Activated CD8-positive, alpha-beta memory T cell treated with anti-CD3 and anti-CD28 coated beads for 4 hours (primary cell): ENCODE measurements at regions not wholly inside any gene's neighbourhood (a gene's known extent, or its start where the extent isn't known, plus 50 kb on each side); places are given as distances from the start of the nearest gene placed in this dataset.

ENCODE experiments used
- DNase-seq, 2 donors: peaks; one replicate each; pipeline ENCODE4 v3.0.0-alpha.2; 2020; ENCODE audit warnings: low read depth in 2 of 2

- no peak for DNase-seq
Measured at GRCh38 chr9:110056062-110056461, 151.9 kb downstream of the C9orf152 start.

GRCh38 chr9:110058304-110058953, 149.5 kb downstream of the C9orf152 start:
- DNase-seq, result no peak

GRCh38 chr9:110059461-110059860, 148.5 kb downstream of the C9orf152 start:
- DNase-seq, result no peak

GRCh38 chr9:110064803-110065202, 143.2 kb downstream of the C9orf152 start:
- DNase-seq, result no peak

- DNase-seq, result no peak
Measured at GRCh38 chr9:110065532-110065931, 142.4 kb downstream of the C9orf152 start.

GRCh38 chr9:110066929-110067716, 140.8 kb downstream of the C9orf152 start:
- DNase-seq, result no peak

- DNase-seq, result no peak
Measured at GRCh38 chr9:110068212-110068611, 139.7 kb downstream of the C9orf152 start.

- no peak for DNase-seq
Measured at GRCh38 chr9:110069326-110070248, 138.4 kb downstream of the C9orf152 start.

- no peak for DNase-seq
Measured at GRCh38 chr9:110072597-110073355, 135.2 kb downstream of the C9orf152 start.

- DNase-seq, result no peak
Measured at GRCh38 chr9:110073356-110073905, 134.5 kb downstream of the C9orf152 start.

GRCh38 chr9:110076894-110077725, 130.8 kb downstream of the C9orf152 start:
- no peak for DNase-seq

- DNase-seq, result no peak
Measured at GRCh38 chr9:110077925-110078324, 130.0 kb downstream of the C9orf152 start.

GRCh38 chr9:110078604-110079003, 129.4 kb downstream of the C9orf152 start:
- no peak for DNase-seq

- no peak for DNase-seq
Measured at GRCh38 chr9:110081395-110081794, 126.6 kb downstream of the C9orf152 start.

- no peak for DNase-seq
Measured at GRCh38 chr9:110083866-110084265, 124.1 kb downstream of the C9orf152 start.

GRCh38 chr9:110086537-110086936, 121.4 kb downstream of the C9orf152 start:
- no peak for DNase-seq

GRCh38 chr9:110087605-110088004, 120.4 kb downstream of the C9orf152 start:
- DNase-seq, result no peak

- no peak for DNase-seq
Measured at GRCh38 chr9:110088099-110088498, 119.9 kb downstream of the C9orf152 start.

GRCh38 chr9:110089681-110090370, 118.1 kb downstream of the C9orf152 start:
- no peak for DNase-seq

GRCh38 chr9:110092792-110093191, 115.2 kb downstream of the C9orf152 start:
- no peak for DNase-seq
